HT1080 (cell line): ENCODE measurements at regions not wholly inside any gene's neighbourhood (a gene's known extent, or its start where the extent isn't known, plus 50 kb on each side); places are given as distances from the start of the nearest gene placed in this dataset.
A peak's percentile ranks its signal among the peaks of the same experiment; 100 is the strongest.

Experiments used
- DNase-seq: peaks from one replicate; pipeline ENCODE4 v3.0.0-alpha.2; 2015; ENCODE audit warnings: low read depth

- no peak for DNase-seq
Measured at GRCh38 chr7:130878785-130879184, 144.8 kb upstream of the KLF14 start.

DNA sequence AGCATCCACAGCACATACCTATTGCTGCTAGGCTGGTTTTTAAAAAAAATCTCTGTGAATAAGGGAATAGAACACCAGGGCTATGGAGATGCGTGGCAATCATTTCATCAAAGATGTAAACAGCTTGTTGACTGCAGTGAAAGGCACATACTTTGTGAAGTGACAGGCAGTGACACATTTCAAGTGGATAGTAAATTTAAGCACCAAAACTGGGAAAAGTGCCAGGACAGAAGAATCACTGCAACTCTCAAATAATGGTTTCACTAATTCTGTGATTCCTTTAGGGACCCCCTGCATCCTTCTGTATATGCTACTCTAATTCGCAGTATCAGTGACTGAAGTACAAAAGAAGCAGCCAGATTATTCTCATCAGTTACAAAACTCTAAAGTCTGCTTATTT is 145.2 kb upstream of the KLF14 start:
- no peak for DNase-seq

DNA sequence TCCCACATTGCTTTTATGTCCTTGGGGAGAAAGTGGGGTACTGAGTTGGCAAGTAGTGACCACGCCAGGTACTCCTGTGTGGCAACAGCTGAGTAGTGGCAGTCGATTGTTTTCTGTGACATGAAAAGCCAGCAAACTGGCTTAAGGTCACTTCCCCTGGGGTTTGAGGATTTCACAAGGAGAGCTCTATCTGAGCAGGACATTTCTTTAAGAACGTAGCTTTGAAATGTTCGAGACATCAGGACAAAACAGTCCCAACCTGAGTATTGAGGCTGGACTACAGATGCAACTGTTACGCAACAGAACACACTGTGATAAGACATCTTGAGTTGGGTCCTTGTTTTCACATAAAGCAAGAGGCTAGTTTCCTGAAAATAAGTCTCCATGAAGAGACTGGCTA is 146.7 kb upstream of the KLF14 start:
- DNase-seq: peak; percentile 4

DNA sequence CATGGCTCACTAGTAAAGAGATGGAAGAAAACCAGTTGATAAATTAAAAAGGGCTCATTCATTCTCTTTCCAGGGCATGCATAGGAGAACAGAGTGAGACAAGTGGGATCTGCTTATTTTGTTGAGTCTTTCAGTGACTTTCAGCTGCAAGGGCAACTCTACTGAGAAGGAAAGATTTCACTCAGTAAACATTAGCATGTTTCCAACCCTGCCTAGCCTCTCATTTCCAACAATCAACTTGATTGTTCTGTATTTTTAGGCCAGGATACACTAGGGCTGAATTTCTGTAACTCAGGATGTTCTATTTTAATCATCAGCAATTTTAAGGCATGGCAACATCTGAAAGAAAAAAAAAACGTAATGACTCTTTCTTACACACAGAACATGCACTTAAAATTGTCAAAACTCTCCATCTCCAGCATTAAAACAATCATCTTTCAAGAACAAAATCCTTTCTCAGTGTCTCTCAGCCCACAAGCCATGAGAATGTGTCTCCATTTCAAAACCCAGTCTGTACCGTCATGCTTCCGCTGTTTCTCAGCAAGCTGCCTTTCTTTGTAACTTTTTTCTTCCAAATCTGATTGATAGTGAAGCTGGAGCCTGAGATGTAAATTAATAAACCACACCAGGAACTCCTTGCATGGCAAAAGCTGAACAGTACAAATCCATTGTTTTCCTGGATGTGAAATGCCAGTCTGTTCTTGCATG is 147.2 kb upstream of the KLF14 start:
- peak; percentile 21 for DNase-seq

DNA sequence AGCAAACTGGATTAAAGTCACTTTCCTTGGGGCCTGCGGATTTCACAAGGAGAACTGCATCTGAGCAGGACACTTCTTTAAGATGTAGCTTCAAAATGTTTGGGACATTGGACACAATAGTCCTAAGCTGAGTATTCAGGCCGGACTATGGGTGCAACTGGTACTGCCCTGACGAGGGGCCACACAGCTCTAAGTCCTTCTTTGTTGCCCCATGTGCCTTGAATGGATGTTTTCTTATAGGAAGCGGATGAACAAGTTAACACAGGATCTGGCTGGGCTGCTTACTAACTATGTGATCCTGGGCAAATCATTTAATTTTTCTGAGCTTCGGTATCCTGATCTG is 147.8 kb upstream of the KLF14 start:
- DNase-seq: peak; percentile 1

DNA sequence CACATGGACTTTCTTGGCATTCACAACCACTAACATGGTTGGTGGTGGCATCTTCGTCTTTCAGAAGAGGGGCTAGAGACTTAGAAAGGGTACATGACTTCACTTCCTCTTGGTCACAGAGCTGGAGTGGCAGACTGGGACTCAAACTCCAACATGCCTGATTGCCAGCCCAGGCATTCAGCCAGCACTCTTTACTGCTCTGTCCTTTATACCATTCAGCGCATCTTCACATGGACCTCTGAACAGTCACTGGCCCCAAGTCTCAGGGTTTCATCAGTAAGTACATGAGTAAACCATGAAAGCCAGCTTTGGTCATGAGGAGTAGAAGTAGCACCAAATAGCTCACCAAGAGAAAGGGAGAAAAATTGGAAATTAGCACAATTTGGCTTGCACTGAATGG is 148.4 kb upstream of the KLF14 start:
- no peak for DNase-seq

DNA sequence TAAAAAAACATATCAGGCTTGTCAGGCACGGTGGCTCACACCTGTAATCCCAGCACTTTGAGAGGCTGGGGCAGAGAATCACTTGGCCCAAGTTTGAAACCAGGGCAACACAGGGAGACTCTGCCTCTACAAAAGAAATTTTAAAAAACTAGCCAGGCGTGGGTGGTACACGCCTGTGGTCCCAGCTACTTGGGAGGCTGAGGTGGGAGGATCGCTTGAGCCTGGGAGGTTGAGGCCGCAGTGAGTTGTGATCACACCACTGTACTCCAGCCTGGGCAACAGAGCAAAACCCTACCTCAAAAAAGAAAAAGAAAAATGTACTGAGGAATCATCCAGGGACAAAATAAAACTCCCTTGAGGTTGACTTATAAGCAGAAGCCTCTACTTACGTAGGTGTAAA is 149.9 kb upstream of the KLF14 start:
- no peak for DNase-seq

- DNase-seq: no peak
Measured at GRCh38 chr7:130884437-130885417, 150.7 kb upstream of the KLF14 start.

DNA sequence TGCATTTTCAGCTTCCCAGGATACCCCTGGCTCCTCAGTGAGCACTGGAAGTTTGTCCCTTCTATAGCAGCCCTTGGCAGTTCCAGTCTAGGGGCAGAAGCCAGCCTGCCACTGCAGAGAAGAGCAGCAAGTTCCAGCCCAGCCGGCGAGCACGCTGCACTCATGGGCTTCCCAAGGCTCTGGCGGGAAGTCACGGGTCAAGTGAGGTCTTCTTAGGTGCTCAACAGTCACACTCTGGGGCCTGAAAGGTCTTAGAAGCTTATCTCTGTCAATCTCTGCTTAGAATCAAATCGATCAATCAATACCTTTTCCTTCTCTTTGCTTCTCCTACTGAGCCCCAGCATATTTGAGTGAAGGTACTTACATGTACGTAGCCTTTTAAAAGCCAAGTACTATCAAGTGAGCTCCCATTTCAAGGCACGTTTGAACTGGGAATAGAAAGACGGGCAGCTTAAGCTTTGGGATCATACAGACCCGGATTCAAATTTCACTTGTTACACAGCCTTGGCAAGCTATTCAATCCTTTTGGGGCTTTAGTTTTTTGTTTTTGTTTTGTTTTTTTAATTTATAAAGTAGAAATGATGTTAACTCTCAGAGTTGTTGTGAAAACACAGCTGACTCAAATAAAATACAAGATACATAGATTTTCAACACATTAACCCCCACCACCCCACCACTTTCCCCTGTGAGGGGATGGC is 152.6 kb upstream of the KLF14 start:
- no peak for DNase-seq

DNA sequence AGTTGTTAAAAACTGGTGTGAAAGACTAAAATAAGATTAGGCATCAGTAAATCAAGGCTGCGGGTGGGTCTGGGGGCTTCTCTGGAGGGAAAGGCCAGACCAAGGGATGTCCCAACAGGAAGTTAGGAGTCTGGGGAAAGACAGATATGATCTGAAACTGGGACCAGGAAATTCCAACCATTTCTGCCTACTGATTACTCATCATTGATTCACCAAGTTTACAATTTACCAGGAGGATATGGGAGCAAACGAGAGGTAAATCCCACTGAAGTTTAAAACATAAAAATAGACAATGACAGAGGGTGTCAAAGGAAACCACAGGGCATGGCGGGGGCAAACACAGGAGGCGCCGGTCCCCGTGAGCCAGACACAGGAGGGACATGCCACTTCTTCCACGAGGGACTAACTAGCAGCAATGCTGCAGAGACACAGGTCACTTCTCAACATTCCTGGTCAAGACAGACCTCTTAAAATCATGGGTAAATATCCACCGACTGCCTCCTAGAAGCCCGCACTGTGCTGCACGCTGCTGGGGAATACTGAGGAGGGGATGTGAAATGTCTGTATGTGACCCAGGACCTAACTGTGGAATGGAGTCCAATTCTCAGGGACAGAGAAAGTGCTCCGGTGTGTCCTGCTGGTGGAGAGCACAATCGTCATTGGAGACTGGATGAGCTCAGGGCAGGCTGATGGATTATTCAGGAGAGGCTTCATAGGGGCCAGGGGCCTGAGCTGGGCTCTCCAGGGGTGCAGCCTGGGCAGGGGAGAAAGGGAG is 153.4 kb upstream of the KLF14 start:
- DNase-seq: peak; percentile 95

DNA sequence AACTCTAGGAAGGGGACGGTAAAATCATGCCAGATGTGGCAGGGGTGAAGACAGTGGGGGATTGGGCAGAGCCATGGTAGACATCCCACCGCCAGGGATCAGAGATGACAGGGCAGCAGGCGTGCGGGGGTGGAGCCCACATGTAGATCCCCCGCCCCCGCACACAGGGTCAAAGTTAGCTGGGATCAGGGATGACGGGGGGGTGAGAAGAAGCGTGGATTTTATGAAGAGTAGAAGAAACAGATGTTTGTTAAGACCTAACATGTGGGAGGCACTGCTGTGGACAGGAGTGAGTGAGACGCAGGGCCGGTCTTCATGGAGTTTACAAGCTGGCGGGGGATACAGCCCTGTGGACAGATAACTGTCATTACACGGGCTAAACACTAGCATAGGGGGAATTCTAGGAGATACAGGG is 154.0 kb upstream of the KLF14 start:
- DNase-seq: no peak

- DNase-seq: no peak
Measured at GRCh38 chr7:130888468-130888867, 154.5 kb upstream of the KLF14 start.

- no peak for DNase-seq
Measured at GRCh38 chr7:130890176-130891020, 156.4 kb upstream of the KLF14 start.

GRCh38 chr7:130891254-130892094 is 157.5 kb upstream of the KLF14 start:
- peak; percentile 88 for DNase-seq

GRCh38 chr7:130893441-130893894 is 159.5 kb upstream of the KLF14 start:
- peak; percentile 65 for DNase-seq

DNA sequence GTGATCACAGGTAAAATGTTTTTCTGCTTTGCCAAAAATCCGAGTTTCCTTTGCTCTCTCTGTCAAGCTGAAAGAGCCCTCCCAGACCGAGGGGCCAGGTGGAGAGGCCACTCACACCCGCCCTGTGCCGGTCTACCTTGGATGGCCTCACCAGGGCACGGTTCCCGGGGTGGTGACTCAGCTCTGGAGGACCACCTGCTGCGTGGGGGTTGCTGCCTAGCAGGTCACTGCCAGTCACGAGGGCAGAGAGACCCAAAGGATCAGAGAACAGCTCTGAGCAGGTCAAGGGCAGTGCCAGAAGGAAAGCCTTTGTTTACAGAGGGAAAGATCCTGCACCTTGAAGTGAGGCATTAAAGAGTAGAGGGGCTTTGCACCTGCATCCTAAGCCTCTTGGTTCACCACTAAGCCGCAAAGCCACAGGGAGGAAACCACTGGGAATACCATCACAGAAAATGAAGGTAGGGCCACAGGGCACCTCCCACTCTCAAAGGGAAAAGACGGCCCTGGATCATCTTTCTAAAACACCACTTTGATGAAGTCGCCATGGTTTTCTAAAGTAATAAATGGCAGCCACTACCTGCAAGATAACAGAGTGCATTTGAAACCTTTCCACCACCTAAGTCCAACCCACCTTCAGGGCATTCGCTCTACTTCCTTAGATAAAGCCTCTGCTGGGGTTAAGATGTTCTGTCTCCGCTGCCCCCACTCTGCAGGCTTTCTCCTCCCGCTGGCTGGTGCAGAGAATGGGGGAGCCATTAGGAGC is 160.3 kb upstream of the KLF14 start:
- peak; percentile 95 for DNase-seq

- DNase-seq: no peak
Measured at GRCh38 chr7:130894909-130895750, 161.1 kb upstream of the KLF14 start.
